ENCODE measurements at regions not wholly inside any gene's neighbourhood (a gene's known extent, or its start where the extent isn't known, plus 50 kb on each side); places are given as distances from the start of the nearest gene placed in this dataset.
"Not testable (repeated sequence)": the region's sequence is repeated elsewhere in the genome, so short reads cannot be mapped to it uniquely, and the experiment has no call there.

DNA sequence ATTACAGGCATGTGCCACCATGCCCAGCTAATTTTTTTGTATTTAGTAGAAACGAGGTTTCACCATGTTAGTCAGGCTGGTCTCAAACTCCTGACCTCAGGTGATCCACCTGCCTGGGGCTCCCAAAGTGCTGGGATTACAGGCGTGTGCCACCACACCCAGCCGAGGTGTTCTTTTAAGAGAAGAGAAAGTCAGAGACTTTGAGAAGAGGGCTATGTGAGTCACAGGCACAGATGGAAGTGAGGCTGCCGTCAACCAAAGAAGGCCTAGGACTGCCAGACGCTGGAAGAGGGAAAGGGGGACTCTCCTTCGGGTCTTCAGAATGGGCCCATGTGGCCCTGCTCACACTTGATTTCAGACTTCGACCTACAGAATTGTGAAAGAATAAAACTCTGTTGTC lies 67.2 kb upstream of the SH3BP4 start:
- no peaks in the 10 kb centered on the region for H3K27me3 ChIP-seq
- intact Hi-C loops (cut with DNase I): loop anchor here (5.0 to 10.0 kb wide), 2 partner anchors 170 to 223 kb away; no protein-coding TSS in a partner anchor
- TF ChIP-seq, protein P1, sequence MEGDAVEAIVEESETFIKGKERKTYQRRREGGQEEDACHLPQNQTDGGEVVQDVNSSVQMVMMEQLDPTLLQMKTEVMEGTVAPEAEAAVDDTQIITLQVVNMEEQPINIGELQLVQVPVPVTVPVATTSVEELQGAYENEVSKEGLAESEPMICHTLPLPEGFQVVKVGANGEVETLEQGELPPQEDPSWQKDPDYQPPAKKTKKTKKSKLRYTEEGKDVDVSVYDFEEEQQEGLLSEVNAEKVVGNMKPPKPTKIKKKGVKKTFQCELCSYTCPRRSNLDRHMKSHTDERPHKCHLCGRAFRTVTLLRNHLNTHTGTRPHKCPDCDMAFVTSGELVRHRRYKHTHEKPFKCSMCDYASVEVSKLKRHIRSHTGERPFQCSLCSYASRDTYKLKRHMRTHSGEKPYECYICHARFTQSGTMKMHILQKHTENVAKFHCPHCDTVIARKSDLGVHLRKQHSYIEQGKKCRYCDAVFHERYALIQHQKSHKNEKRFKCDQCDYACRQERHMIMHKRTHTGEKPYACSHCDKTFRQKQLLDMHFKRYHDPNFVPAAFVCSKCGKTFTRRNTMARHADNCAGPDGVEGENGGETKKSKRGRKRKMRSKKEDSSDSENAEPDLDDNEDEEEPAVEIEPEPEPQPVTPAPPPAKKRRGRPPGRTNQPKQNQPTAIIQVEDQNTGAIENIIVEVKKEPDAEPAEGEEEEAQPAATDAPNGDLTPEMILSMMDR (IDR thresholded peaks at IDR 0.05): no peak
- no peak for TF ChIP-seq POLR2A (IDR thresholded peaks at IDR 0.05; ENCODE audit: low read depth)
- TF ChIP-seq EP300 (IDR thresholded peaks at IDR 0.05): no peak
- no peaks in the 10 kb centered on the region for H3K36me3 ChIP-seq
- no peak overlapping the region for H3K4me3 ChIP-seq
- H3K4me1 ChIP-seq: peaks cover 9 to 20% (median 18%) of the 10 kb centered on the region in 4 donors
- H3K27ac ChIP-seq (replicated peaks in 1 of 4): no peak overlapping the region
- DNase-seq (ENCODE audit: extremely low spot score): no peak
- 97% methylated on average over 7 of the region's 7 CpGs for WGBS
- H3K9me3 ChIP-seq: no peaks in the 10 kb centered on the region

DNA sequence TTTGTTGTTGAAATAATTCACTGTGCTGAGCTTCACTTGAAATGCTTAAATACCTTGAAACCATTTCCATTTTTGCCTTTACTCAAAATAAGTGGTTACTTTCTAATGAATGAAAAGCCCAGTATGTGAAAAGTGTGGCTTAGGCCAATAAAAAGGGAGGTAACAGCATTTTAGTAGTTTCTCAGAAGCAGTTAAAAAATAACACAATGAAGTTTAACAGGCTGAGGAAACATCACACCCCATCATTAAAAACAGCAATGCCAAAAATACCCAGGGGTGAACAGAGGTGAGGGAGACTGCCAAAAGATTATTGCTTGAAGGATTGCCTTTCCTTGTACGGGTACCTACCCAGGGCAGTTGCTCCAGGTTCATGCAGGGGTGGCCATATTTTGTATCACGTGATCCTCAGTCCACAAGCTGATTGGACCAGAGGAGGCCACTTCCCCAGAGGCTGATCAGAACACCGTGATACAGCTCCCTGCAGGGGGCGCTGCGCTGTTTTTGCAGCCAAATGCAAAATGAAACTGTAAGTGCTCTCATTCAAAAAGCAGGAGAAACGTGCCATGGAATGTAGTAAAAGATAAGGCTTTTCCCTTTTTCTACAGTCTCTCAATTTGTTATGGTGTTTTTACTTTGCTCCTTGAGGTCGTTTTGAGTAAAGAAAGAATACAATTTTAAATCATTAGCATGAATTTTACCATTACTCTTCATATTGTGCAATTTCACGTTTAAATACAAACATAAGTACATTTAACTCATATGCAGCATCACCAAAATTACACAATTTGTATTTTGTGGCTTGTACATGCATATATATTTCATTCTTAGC lies 70.2 kb upstream of the SH3BP4 start:
- no peaks in the 10 kb centered on the region for H3K36me3 ChIP-seq
- H3K27me3 ChIP-seq: no peaks in the 10 kb centered on the region
- peak overlapping the region in 2 of 4 donors; percentile 27 for H3K4me3 ChIP-seq
- peak overlapping the region in 3 of 4 donors; percentile 34 to 43 (median 35) for H3K27ac ChIP-seq (replicated peaks in 1 of 4)
- TF ChIP-seq, protein P1 (IDR thresholded peaks at IDR 0.05): peak; percentile 71 to 72 (median 72)
- TF ChIP-seq POLR2A (IDR thresholded peaks at IDR 0.05; ENCODE audit: low read depth) (no peak), POLR2AphosphoS5 (IDR thresholded peaks at IDR 0.05) (peak in 1 of 2 donors; percentile 70), EP300 (IDR thresholded peaks at IDR 0.05) (no peak)
- 20% methylated on average over 8 of the region's 8 CpGs for WGBS
- H3K4me1 ChIP-seq: peaks cover 9 to 20% (median 18%) of the 10 kb centered on the region in 4 donors
- H3K9me3 ChIP-seq: no peaks in the 10 kb centered on the region
- intact Hi-C loops (cut with DNase I): loop anchor here (5.0 to 10.0 kb wide), 2 partner anchors 173 to 226 kb away; no protein-coding TSS in a partner anchor
- no peak for DNase-seq (ENCODE audit: extremely low spot score)

DNA sequence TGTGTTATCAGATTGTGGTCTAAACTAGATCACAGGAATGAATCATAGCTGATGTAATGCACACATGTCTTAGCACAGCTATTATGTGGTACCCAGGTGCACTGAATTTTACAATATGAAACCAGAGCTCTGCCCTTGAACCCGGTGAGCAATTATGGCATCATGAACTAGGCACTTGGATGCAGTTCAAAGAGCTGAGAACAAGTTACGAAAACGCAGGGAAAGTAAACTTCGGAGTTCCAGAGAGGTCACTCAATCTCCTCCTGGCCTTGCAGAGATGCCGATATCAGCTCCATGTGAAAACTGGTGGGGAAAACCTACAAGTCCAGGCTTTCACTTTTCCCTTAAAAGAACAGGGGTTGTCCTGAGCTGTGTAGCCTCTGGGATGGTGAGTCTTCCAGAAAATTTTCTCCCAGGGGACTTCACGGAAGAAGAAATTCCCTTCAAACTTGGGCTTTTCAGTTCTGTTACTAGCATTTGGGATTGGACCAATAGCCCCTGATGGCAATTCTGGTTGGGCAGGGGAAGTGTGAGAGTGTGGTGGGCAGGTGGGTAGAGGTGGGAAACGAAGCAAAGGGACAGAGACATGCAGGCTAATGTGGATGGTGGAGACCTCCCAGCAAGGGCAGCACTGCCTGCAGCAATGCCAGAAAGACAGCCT lies 71.1 kb upstream of the SH3BP4 start:
- 73% methylated on average over 7 of the region's 7 CpGs for WGBS
- H3K4me1 ChIP-seq: peaks cover 9 to 20% (median 18%) of the 10 kb centered on the region in 4 donors
- H3K27me3 ChIP-seq: no peaks in the 10 kb centered on the region
- H3K36me3 ChIP-seq: no peaks in the 10 kb centered on the region
- DNase-seq (ENCODE audit: extremely low spot score): no peak
- intact Hi-C loops (cut with DNase I): loop anchor here (5.0 to 10.0 kb wide), 2 partner anchors 174 to 227 kb away; no protein-coding TSS in a partner anchor
- H3K9me3 ChIP-seq: no peaks in the 10 kb centered on the region
- TF ChIP-seq POLR2AphosphoS5 (IDR thresholded peaks at IDR 0.05) (no peak), POLR2A (IDR thresholded peaks at IDR 0.05; ENCODE audit: low read depth) (no peak), EP300 (IDR thresholded peaks at IDR 0.05) (no peak)
- TF ChIP-seq, protein P1 (IDR thresholded peaks at IDR 0.05): no peak
- peak overlapping the region in 1 of 4 donors; percentile 34 for H3K27ac ChIP-seq (replicated peaks in 1 of 4)
- H3K4me3 ChIP-seq: no peak overlapping the region

DNA sequence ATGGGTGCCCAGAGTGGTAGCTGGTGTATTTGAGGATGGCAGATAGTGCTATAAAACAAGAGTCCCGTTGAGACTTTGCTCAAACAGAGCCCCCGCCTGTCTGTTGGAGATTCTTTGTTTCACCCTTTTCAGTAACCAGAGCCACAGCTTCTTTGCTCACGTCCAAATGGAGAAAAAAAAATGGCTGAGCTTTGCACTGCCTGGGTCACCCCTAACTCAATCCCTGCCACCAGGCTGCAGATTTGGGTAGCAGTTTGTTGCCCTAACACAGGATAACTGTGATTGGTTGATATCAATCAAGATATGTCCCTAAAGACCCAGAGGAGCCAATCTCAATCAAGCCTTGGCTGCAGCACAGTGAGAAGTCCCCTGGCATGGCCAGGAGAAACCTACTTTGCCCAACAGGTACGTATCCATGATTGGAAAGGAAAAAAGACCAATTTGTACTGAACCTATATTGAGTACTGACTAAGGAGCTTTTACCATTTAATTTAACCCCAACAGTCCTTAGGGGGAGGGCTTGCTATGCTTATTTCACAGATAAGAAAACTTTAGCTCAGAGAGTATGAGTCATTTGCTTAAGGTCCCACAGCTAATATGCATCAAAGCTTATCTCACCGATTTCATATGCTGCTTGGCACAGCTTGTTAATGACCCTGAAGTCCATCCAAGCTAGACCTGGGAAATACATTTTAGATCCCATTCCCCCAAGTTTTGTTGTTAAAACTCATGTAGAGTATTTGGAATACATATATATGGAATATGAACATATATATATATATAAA lies 72.0 kb upstream of the SH3BP4 start:
- Histone ChIP-seq H3K27ac (replicated peaks in 1 of 4) (no peak overlapping the region), H3K36me3 (no peaks in the 10 kb centered on the region), H3K4me3 (no peak overlapping the region), H3K27me3 (no peaks in the 10 kb centered on the region), H3K4me1 (peaks cover 9 to 20% (median 18%) of the 10 kb centered on the region in 4 donors), H3K9me3 (no peaks in the 10 kb centered on the region)
- DNase-seq (ENCODE audit: extremely low spot score): no peak
- WGBS: 88% methylated on average over 5 of the region's 5 CpGs
- TF ChIP-seq EP300 (IDR thresholded peaks at IDR 0.05) (no peak), POLR2AphosphoS5 (IDR thresholded peaks at IDR 0.05) (no peak), POLR2A (IDR thresholded peaks at IDR 0.05; ENCODE audit: low read depth) (no peak)
- TF ChIP-seq, protein P1 (IDR thresholded peaks at IDR 0.05): no peak
- intact Hi-C loops (cut with DNase I): loop anchor here (5.0 to 10.0 kb wide), 2 partner anchors 175 to 227 kb away; no protein-coding TSS in a partner anchor

DNA sequence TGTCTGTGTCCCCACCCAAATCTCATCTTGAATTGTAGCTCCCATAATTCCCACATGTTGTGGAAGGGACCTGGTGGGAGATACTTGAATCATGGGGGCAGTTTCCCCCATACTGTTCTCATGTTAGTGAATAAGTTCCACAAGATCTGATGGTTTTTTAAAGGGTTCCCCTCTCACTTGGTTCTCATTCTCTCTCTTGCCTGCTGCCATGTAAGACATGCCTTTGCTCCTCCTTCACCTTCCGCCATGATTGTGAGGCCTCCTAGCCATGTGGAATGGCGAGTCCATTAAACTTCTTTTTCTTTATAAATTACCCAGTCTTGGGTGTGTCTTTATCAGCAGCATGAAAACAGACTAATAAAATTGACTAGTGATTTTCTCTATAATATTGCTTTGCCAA lies 75.2 kb upstream of the SH3BP4 start:
- H3K27me3 ChIP-seq; H3K36me3 ChIP-seq; intact Hi-C loops (cut with DNase I); H3K9me3 ChIP-seq; H3K27ac ChIP-seq (replicated peaks in 1 of 4); H3K4me3 ChIP-seq; DNase-seq (ENCODE audit: extremely low spot score): not testable (repeated sequence)
- 96% methylated on average over 2 of the region's 2 CpGs for WGBS
- peaks cover 8 to 13% (median 11%) of the 10 kb centered on the region in 4 donors for H3K4me1 ChIP-seq

Measured in esophagus muscularis mucosa (tissue), 4 donors.